ENCODE measurements at regions not wholly inside any gene's neighbourhood (a gene's known extent, or its start where the extent isn't known, plus 50 kb on each side); places are given as distances from the start of the nearest gene placed in this dataset.

GRCh38 chrX:148193759-148194158 lies 212.6 kb downstream of the FMR1NB start:
- intact Hi-C loops (cut with micrococcal nuclease) = no loop called here
- H3K27me3 Mint-ChIP-seq = no peaks in the 10 kb centered on the region
- H3K36me3 Mint-ChIP-seq (ENCODE audit: low read depth) = no peaks in the 10 kb centered on the region
- H3K4me3 Mint-ChIP-seq = no peak overlapping the region
- no peaks in the 10 kb centered on the region for H3K9me3 Mint-ChIP-seq
- no peak overlapping the region for H3K27ac Mint-ChIP-seq
- H3K4me1 Mint-ChIP-seq (ENCODE audit: low read depth) = no peaks in the 10 kb centered on the region

- intact Hi-C loops (cut with micrococcal nuclease) = no loop called here
- Mint-ChIP-seq H3K4me3 (no peak overlapping the region), H3K27ac (no peak overlapping the region), H3K36me3 (ENCODE audit: low read depth) (no peaks in the 10 kb centered on the region), H3K27me3 (no peaks in the 10 kb centered on the region), H3K4me1 (ENCODE audit: low read depth) (no peaks in the 10 kb centered on the region), H3K9me3 (peaks cover 14% of the 10 kb centered on the region)
These were observed 222.4 kb downstream of the FMR1NB start for GRCh38 chrX:148203531-148203930.

- H3K27me3 Mint-ChIP-seq = no peaks in the 10 kb centered on the region
These were observed 223.1 kb downstream of the FMR1NB start for GRCh38 chrX:148204195-148204594.

GRCh38 chrX:148214786-148215185 lies 233.6 kb downstream of the FMR1NB start:
- Mint-ChIP-seq H3K27me3 (no peaks in the 10 kb centered on the region), H3K36me3 (ENCODE audit: low read depth) (no peaks in the 10 kb centered on the region), H3K27ac (no peak overlapping the region), H3K4me3 (no peak overlapping the region), H3K4me1 (ENCODE audit: low read depth) (no peaks in the 10 kb centered on the region), H3K9me3 (no peaks in the 10 kb centered on the region)
- intact Hi-C loops (cut with micrococcal nuclease) = no loop called here

More at GRCh38 chrX:148204195-148204594, 223.1 kb downstream of the FMR1NB start:
- Mint-ChIP-seq H3K4me1 (ENCODE audit: low read depth) (no peaks in the 10 kb centered on the region), H3K36me3 (ENCODE audit: low read depth) (no peaks in the 10 kb centered on the region), H3K9me3 (peaks cover 14% of the 10 kb centered on the region), H3K27ac (no peak overlapping the region), H3K4me3 (no peak overlapping the region)
- intact Hi-C loops (cut with micrococcal nuclease) = no loop called here

GRCh38 chrX:148215726-148216125 lies 234.6 kb downstream of the FMR1NB start:
- intact Hi-C loops (cut with micrococcal nuclease) = no loop called here
- Mint-ChIP-seq H3K9me3 (no peaks in the 10 kb centered on the region), H3K27ac (no peak overlapping the region), H3K4me3 (no peak overlapping the region), H3K4me1 (ENCODE audit: low read depth) (no peaks in the 10 kb centered on the region), H3K27me3 (no peaks in the 10 kb centered on the region), H3K36me3 (ENCODE audit: low read depth) (no peaks in the 10 kb centered on the region)

GRCh38 chrX:148223361-148223760 lies 242.2 kb downstream of the FMR1NB start:
- no peaks in the 10 kb centered on the region for H3K4me1 Mint-ChIP-seq (ENCODE audit: low read depth)
- no peak overlapping the region for H3K27ac Mint-ChIP-seq
- no peaks in the 10 kb centered on the region for H3K36me3 Mint-ChIP-seq (ENCODE audit: low read depth)
- intact Hi-C loops (cut with micrococcal nuclease) = no loop called here
- H3K27me3 Mint-ChIP-seq = no peaks in the 10 kb centered on the region
- H3K9me3 Mint-ChIP-seq = no peaks in the 10 kb centered on the region
- no peak overlapping the region for H3K4me3 Mint-ChIP-seq

- Mint-ChIP-seq H3K36me3 (ENCODE audit: low read depth) (no peaks in the 10 kb centered on the region), H3K4me3 (no peak overlapping the region), H3K4me1 (ENCODE audit: low read depth) (no peaks in the 10 kb centered on the region), H3K27ac (no peak overlapping the region), H3K9me3 (no peaks in the 10 kb centered on the region), H3K27me3 (no peaks in the 10 kb centered on the region)
- intact Hi-C loops (cut with micrococcal nuclease) = no loop called here
These were observed 247.4 kb downstream of the FMR1NB start for GRCh38 chrX:148228521-148228920.

DNA sequence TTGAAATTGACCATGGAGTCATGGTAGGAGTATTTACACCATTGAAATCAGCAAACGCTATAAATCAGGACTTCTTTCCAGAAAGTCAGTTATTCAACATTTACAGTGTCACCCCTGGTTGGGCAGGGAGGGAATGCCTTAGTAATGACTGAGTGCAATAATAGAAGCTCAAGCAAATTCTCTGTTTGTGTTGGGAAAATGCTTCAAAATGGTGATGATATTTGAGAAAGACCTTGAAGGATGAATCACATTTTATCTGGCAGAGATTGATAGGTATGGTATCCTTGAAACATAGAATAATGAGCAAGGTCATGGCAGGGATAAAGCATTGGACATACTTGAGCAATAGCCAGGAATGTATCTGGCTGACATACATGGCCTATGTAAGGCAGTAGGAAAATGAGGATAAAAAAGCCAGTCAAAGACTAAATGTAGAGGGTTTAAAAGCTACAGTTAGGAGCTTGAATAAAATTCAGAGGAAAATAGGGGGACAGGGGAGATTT lies 248.7 kb downstream of the FMR1NB start:
- H3K36me3 Mint-ChIP-seq (ENCODE audit: low read depth) = no peaks in the 10 kb centered on the region
- H3K4me1 Mint-ChIP-seq (ENCODE audit: low read depth) = no peaks in the 10 kb centered on the region
- H3K9me3 Mint-ChIP-seq = no peaks in the 10 kb centered on the region
- intact Hi-C loops (cut with micrococcal nuclease) = no loop called here
- H3K4me3 Mint-ChIP-seq = no peak overlapping the region
- no peak overlapping the region for H3K27ac Mint-ChIP-seq
- H3K27me3 Mint-ChIP-seq = no peaks in the 10 kb centered on the region

DNA sequence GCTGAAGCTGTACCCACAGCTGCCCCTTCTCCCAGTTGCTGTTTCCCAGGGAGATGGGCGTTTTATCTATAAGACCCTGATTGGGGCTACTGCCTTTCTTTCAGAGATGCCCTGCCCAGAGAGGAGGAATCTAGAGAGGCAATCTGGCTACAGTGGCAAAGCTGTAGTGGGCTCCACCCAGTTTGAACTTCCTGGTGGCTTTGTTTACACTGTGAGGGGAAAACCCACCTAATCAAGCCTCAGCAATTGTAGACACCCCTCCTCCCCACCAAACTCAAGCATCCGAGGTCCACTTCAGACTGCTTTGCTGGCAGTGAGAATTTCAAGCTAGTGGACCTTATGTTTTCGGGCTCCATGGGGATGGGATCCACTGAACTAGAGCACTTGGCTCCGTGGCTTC lies 240.4 kb upstream of the AFF2 start:
- H3K27ac Mint-ChIP-seq = no peak overlapping the region
- H3K4me1 Mint-ChIP-seq (ENCODE audit: low read depth) = no peaks in the 10 kb centered on the region
- intact Hi-C loops (cut with micrococcal nuclease) = no loop called here
- no peaks in the 10 kb centered on the region for H3K36me3 Mint-ChIP-seq (ENCODE audit: low read depth)
- peaks cover 29% of the 10 kb centered on the region for H3K9me3 Mint-ChIP-seq
- H3K4me3 Mint-ChIP-seq = no peak overlapping the region
- H3K27me3 Mint-ChIP-seq = no peaks in the 10 kb centered on the region

DNA sequence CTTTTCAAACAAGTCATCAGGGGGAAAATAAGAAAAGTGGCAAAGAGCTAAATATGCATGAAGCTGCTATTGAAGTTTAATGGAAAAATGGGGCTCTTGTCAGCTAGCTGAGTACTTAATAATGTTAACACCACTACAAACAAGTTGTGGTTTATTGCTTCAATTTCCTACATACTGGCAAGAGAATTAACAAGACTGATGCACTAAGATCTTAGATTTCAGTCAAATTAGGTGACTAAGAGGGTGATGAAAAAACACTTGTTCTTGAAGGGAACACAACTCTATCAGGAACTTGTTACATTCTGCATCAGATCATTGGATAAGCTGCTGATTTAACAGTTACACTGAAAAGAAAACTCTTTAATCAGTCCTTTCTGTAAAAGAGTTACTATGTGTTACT lies 234.6 kb upstream of the AFF2 start:
- Mint-ChIP-seq H3K4me1 (ENCODE audit: low read depth) (peaks cover 5% of the 10 kb centered on the region), H3K4me3 (no peak overlapping the region), H3K9me3 (peaks cover 19% of the 10 kb centered on the region), H3K36me3 (ENCODE audit: low read depth) (no peaks in the 10 kb centered on the region), H3K27ac (no peak overlapping the region), H3K27me3 (no peaks in the 10 kb centered on the region)
- intact Hi-C loops (cut with micrococcal nuclease) = no loop called here

DNA sequence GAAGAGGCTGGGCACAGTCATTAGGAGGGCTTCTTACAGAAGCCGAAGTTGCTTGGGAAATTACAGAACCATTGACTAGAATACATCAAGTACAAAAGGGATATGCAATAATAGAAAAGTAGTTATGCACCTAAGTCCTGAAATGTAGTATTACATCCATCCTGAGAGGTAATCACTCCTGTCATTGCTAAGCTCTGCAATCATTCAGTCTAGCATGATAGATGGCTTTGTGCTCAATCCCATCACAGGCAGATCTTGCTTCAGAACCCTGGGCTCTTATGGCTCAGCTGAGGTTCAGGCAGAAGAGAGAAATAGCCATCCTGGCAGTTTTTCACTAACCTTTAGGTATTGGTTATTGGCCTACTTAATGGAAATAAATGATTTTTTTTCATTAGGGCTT lies 231.7 kb upstream of the AFF2 start:
- no peak overlapping the region for H3K27ac Mint-ChIP-seq
- H3K27me3 Mint-ChIP-seq = no peaks in the 10 kb centered on the region
- H3K36me3 Mint-ChIP-seq (ENCODE audit: low read depth) = no peaks in the 10 kb centered on the region
- H3K9me3 Mint-ChIP-seq = no peaks in the 10 kb centered on the region
- H3K4me1 Mint-ChIP-seq (ENCODE audit: low read depth) = peaks cover 5% of the 10 kb centered on the region
- intact Hi-C loops (cut with micrococcal nuclease) = no loop called here
- no peak overlapping the region for H3K4me3 Mint-ChIP-seq

DNA sequence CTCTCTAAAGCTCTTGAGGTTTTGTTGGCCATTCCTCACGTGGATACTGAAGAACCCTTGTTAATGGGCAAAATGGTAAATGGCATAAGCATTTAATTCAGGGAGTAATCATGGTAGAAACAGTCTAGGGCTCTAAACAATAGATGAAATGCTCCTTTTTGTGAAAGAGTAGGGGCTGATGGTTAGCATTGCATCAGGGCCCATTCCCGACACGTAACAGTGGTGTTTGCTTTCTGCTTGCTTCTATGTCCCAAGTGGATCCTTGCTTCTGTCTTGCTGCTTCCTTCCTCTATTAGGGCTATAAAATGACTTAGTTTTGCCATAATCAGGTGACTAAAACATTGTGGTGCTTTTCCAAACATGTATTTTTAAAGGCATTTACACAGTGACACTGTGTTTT lies 230.9 kb upstream of the AFF2 start:
- intact Hi-C loops (cut with micrococcal nuclease) = no loop called here
- no peaks in the 10 kb centered on the region for H3K36me3 Mint-ChIP-seq (ENCODE audit: low read depth)
- H3K27ac Mint-ChIP-seq = no peak overlapping the region
- peaks cover under 1% of the 10 kb centered on the region for H3K9me3 Mint-ChIP-seq
- no peak overlapping the region for H3K4me3 Mint-ChIP-seq
- H3K27me3 Mint-ChIP-seq = no peaks in the 10 kb centered on the region
- H3K4me1 Mint-ChIP-seq (ENCODE audit: low read depth) = peaks cover 5% of the 10 kb centered on the region

GRCh38 chrX:148270499-148270898 lies 229.9 kb upstream of the AFF2 start:
- intact Hi-C loops (cut with micrococcal nuclease) = no loop called here
- H3K4me3 Mint-ChIP-seq = no peak overlapping the region
- H3K9me3 Mint-ChIP-seq = peaks cover 10% of the 10 kb centered on the region
- H3K27ac Mint-ChIP-seq = no peak overlapping the region
- H3K4me1 Mint-ChIP-seq (ENCODE audit: low read depth) = peaks cover 5% of the 10 kb centered on the region
- no peaks in the 10 kb centered on the region for H3K36me3 Mint-ChIP-seq (ENCODE audit: low read depth)
- H3K27me3 Mint-ChIP-seq = no peaks in the 10 kb centered on the region

DNA sequence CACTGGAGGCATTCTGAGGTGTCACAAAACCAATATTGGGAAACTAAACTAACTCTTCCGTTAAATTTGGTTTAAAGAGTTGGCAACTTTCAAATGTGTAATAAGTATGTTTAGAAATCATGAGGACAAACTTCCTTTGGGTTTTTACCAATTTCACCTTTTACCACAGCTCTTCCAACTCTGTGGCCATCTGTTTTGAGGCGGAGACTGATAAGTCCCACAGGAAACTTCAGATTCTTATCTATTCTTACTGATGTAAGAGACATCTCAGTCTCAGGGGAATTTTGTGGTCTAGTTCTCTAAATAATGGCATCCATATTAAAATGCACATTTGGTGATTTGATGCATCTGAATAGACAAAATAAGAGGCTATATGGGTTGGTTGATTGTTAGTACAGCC lies 229.2 kb upstream of the AFF2 start:
- Mint-ChIP-seq H3K36me3 (ENCODE audit: low read depth) (no peaks in the 10 kb centered on the region), H3K4me1 (ENCODE audit: low read depth) (peaks cover 5% of the 10 kb centered on the region), H3K9me3 (peaks cover 11% of the 10 kb centered on the region), H3K4me3 (no peak overlapping the region), H3K27ac (no peak overlapping the region), H3K27me3 (no peaks in the 10 kb centered on the region)
- intact Hi-C loops (cut with micrococcal nuclease) = no loop called here

DNA sequence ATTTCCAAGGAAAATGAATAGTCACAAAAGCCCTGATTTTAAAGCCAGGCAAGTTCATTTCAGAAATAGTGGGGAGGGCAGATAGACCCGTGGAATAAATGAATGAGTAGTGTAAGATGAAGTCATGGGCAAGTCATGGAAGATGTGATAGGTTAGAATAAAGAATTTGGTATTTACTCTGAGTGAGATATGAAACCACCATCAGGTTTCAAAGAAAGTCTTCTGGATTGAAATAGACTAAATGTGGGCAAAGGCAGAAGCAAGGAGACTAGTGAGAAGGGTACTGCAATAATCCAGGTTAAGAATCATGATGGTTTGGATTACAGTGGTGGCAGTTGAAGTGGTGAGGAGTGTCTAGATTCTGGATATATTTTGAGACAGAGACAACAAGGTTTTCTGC lies 218.5 kb upstream of the AFF2 start:
- Mint-ChIP-seq H3K4me1 (ENCODE audit: low read depth) (peaks cover 18% of the 10 kb centered on the region), H3K9me3 (peaks cover under 1% of the 10 kb centered on the region), H3K27me3 (no peaks in the 10 kb centered on the region), H3K27ac (no peak overlapping the region), H3K36me3 (ENCODE audit: low read depth) (no peaks in the 10 kb centered on the region), H3K4me3 (no peak overlapping the region)
- intact Hi-C loops (cut with micrococcal nuclease) = no loop called here
